ENCODE measurements at regions not wholly inside any gene's neighbourhood (a gene's known extent, or its start where the extent isn't known, plus 50 kb on each side); places are given as distances from the start of the nearest gene placed in this dataset.
"Not testable (repeated sequence)": the region's sequence is repeated elsewhere in the genome, so short reads cannot be mapped to it uniquely, and the experiment has no call there.

DNA sequence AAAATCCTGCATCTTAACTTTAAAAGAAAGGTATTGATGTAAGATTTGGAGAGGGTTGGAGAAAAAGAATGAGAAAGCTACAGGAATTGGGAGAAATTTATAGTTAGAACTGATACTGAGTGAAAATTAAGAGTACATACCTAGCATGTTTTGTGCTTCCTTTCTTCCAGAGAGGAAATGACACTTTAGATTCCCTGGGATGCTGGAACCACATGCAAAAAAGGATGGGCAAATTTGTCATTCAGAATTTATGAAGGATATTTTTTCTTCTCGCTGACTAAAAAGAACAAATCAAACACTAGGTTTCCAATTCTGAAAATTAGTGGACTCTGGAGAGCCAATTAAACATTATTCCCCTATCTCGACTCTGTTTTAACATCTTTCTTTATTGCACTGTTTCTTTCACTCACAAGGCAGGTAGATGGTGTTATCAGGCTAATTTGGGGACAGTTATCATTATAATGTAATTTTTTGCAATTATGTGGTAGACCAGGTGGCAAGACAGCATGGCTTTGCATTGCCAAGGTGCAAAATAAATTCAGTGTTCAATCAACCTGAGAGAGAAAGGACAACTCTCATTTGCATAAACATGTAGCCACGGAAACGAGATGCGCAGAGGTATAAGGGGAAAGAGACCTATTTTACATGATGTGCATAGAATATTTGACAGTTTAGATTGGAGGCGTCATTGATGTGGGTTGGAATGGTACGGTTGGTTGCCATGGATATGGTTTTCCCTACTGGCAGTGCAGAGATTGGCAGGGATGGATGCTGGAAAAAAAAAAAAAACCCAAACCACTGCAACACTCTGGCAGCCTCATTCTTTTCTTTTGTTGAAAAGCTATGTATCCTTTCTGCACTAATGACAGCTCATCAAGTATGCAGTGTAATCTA, 320.4 kb upstream of the CCNH start:
- DNase-seq, result peak; percentile 56

DNA sequence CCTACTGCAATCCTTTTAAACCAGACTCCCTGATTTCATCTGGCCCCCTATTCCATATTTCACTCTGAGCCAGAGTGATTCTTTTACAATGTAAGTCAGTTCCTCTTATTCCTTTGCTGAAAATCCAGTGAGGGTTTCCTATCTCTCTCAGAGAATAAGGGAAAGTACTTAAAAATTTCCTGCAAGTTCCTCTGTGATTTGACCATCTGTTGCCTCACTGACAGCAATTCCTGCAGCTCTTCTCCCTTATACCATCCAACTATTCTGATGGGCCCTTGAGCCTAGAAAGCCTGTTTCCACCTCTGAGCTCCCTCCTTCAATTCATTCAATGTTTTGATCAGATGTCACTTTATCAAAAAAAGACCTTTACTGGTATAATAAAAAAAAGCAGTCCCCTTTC, 317.1 kb upstream of the CCNH start:
- no peak for DNase-seq

DNA sequence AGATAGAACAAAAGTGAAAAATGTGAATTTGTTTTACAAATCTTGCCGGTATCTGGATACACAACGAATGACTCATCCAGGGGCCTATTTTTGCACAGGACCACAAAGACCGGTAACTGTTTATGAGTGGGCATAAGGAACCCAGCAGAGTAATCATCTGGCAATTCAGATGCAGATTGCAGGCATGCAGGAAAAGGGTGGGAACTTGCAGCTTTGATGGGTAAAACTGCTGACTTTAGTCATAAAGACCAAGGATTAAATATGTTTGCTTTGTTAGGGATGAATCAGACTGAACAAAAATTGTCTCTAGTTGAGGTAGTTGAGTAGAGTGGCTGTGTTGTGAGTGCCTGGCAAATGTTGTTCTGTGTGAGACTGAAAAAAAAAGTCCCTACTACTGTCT, 309.6 kb upstream of the CCNH start:
- no peak for DNase-seq

DNA sequence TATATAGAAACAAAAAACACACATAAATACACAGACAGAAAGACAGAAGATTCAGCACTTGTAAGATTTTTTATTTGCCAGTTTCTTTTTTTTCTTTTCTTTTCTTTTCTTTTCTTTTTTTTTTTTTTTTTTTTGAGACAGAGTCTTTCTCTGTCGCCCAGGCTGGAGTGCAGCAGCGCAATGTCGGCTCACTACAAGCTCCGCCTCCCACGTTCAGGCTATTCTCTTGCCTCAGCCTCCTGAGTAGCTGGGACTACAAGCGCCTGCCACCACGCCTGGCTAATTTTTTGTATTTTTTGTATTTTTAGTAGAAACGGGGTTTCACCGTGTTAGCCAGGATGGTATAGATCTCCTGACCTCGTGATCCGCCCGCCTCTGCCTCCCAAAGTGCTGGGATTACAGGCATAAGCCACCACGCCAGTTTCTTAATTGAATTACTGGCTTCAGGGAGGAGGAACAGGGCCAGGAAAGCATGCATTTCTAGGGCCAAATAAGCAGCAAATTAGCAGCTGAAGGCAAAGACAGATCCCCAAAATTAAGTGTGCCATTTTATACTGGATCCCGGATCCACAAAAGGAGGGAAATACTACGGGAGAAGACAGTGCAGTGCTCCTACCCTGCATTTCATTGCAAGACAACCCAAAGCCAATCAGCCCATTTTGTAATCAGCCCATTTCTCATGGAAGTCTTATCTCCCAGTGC, 305.6 kb upstream of the CCNH start:
- DNase-seq, result not testable (repeated sequence)

DNA sequence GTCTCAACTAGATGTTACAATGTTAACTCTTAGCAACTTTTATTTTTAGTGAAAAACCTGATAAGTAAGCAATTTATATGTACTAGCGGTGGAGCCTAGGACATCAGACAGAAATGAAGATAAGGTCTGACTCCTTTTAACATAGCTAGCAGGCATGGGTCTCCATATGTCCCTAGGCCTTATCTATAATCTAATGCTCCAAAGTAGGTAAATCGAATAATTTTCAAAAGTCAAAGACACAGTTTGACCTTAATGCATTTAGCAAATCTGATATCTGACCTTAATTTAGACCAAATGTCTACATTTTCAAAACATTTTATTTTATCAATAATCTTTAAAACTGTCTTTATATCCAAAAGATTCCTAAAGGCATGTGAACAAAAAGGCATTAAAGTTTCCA, 305.0 kb upstream of the CCNH start:
- no peak for DNase-seq

DNA sequence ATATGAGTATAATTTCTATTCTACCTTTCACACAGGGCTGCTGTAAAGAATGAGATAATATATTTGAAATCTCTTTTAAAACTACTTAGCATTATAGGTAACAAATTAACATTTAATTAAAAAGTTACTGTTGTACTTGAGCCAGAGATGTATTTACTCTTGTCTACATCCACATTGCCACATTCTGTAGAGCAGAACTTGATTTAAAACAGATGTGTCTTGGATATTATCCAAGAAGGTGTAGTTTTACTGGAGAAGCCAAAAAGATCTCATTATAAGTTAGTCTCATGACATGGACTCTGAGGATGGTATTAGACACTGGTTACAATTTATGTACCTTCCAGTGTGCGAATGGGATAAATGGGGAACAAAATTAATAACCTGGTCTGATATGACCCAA, 293.1 kb upstream of the CCNH start:
- DNase-seq, result no peak

DNA sequence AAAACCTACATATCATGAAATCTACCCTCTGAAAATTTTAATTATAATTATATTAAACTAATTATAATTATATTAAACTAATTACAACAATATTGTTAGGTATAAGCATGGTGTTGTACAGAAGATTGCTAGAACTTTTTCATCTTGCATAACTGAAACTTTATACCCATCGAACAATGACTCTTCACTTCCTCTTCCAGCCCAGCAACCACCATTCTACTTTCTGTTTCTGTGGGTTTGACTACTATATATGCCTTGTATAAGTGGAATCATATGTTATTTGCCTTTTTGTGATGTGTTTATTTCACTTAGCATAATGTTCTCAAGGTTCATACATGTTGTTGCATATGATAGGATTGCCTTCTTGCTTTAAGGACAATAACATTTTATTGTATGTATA, 274.2 kb upstream of the CCNH start:
- no peak for DNase-seq

DNA sequence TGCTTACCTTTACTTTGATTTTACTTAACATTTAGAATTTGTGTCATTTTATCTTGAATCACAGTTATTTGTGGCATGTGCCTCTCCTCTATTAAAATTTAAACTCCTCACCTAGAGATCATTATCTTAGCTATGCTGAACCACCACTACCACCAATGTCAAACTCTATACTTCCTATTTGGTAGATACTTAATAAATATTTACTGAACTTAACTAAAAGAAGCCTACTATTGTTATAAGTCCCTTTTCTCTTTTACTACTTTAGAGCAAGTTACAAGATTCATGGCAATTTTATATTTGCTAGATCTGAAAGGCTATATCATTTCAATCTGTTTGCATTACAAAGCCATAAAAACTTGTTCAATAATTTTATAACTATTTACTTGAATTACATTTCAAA, 273.3 kb upstream of the CCNH start:
- DNase-seq, result no peak

DNA sequence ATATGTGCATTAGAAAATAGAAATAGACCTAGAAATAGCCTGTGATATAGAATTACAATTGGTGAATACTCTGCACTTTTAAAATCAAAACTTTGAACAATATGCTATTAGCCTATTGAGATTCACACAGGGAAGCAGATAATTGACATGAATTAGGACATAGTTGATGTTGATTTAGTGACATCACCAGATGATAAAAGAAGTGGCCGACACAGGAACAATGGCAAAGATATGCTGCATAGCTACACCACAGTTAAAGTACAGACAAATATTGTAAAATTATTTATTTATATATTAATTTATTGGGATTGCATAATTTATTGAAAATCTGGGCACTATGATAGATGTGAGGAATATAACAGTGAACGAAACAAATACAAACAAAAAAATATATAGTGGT, 261.5 kb upstream of the CCNH start:
- DNase-seq, result peak; percentile 1

DNA sequence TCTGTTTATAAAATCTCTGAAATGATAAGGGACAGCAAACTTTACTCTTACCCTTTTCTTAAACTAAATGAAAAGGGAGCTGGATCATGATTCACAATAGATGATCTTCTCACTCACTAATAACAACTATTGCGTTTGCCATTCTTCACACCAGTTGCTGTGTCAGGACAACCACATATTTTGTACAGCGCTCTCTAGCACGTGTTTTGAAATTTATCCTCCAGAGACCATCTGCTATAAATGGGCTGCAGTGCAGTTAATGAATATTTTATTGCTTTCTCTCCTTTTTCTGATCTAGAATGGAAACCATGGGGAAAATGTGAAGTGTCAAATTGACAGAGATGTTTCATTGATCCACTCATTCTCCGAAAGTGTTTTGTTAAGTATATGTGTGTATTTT, 258.4 kb upstream of the CCNH start:
- DNase-seq, result no peak

DNA sequence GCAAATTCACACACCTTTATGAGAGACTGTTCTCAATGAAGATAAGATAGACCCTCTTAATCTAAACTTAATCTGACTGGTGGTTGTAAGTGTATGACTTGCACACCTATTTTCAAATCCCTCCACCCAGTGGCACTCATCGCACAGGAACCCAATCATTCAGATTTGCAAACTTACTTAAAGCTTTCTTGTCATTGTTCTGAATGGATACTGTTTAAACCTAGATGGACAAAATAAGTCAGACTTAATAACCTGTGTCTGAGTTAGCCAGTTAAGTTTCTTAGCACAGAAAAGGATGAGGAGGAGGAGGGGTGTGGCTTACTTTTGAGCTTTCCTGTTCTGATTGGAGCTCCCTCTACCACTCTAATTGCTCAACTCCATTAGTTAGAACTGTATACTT, 252.4 kb upstream of the CCNH start:
- no peak for DNase-seq

DNA sequence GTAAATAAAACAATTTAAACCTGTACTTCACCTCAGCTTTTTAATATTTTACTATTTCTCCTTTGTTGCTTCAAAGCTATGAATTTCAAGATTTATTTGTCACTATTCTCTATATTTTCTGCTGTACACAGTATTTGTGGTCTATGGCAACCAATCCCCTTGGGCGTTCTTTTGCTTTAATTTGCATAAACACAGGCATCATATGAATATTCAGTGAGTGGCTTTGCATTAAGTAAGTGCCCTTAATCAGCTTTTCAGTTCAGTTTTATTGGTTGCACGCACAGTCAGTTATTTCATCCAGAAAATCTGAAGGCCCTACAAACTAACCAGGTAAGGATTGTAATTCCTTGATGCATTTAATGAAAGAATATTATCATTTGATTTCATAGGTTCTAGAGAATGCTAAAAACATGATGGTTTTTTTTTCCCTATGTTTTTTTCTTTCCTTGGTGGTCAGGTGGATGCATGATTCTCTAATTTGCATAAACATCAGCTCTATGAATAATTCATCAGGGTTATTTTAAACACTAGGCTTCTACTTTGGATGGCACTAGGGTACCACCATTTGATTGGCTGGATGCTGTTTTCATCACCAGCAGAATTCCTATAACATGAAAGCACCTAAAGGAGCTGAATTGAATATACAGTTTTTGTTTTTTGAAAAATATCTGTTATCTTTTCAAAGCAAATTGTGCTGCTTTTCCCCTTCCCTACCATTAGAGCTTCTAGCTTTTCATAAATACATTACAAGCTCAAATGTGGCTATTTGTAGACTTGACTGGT, 249.2 kb upstream of the CCNH start:
- DNase-seq, result no peak

DNA sequence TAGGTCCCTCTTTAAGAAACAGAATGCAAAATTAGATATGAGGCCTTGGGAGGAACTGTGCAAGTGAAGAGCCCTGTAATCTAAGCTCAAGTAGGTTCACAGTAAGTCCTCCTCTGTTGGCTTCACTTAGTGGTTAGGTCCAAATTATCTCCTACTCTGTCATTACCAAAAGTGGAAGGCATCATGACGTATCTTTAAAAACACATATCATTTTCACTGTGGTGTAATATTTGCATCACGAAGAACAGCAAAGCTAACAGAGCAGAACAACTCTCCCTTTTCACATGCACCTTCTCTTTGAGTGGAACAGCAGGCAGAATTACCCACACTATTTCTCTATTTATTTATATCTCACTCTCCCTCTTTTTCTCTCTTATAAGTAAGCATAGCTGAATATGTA, 240.5 kb upstream of the CCNH start:
- no peak for DNase-seq

DNA sequence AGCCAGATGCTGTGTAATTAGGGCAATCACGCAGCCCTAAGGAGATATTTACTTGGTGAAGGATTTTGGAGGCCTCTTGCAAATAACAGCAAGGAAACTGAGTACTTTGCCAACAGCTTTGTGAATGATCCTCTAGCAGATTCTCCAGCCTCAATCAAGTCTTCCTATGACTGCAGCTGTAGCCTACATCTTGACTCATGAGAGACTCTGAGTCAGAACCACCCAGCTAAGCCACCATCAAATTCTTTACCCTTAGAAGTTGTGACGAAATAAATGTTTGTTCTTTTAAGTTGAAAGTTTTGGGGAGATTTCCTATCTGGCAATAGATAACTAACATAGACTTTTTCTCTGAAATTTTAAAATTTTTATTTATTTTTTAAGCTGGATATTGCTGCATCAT, 237.6 kb upstream of the CCNH start:
- no peak for DNase-seq

DNA sequence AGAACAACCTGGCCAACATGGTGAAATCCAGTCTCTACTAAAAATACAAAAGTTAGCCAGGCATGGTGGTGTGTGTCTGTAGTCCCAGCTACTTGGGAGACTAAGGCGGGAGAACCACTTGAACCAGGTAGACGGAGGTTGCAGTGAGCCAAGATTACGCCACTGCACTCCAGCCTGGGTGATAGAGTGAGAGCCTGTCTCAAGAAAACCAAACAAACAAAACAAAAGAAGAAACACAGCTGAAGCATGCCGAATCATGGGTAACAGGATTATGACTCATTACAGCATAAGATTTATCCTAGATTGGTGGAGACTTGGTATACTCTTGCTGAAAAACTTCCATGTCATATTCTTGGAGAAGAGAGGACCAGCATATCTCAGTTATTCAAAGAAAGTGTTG, 236.7 kb upstream of the CCNH start:
- no peak for DNase-seq

DNA sequence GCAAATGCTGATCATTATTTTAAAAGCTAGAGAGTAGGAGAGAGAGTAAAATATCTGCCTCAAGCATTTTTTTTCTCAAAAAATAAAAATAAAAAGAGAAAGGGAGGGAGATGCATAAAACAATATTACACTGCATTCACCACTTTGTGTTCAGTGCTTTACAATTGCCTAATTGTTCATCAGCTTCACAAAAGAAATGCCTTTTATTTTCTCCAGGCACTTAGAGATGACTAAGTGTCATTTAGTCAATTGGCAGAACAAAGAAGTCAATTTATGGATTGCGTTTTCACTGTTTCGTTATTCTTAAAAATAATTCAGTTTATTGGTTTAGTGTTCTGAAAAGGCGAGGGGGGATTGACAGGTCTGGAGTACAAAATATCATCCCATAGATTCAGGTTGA, 232.5 kb upstream of the CCNH start:
- peak; percentile 16 for DNase-seq

DNA sequence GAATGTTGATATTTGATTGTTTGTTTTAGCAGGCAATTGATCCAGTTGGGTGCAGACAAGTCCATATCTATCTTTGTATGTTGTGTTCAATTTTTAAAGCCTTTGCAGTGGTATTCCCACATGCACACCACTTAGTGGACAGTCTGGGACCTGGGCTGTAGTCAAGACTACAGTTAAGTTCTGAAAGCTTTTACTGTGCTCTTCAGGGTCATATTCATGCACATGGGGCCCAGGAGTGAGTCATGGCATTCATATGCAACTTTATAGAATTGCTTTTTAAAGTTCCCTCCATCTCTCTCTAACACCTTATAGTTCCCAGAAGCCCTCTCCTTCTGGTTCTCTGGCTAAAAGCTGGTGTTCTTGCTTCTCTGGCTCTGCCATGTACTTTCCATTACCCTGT, 228.2 kb upstream of the CCNH start:
- no peak for DNase-seq

DNA sequence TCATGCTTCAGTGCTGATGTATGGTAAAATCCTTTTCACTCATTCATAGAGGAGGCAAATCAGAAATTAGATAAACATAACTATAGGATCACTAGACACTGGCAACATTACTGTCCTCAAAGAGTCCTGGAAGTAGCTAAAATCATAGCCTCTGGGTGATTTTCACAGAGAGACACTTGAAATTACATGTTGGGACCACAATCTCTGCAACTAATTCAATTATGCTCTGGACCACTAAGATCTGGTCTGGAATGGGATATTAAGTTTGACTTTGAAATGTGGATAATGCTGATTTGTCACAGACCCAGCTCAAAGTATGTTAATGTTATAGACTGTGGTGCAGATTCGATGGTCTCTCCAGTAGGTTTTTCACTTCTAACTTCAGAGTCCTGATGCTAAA, 214.6 kb upstream of the CCNH start:
- no peak for DNase-seq

DNA sequence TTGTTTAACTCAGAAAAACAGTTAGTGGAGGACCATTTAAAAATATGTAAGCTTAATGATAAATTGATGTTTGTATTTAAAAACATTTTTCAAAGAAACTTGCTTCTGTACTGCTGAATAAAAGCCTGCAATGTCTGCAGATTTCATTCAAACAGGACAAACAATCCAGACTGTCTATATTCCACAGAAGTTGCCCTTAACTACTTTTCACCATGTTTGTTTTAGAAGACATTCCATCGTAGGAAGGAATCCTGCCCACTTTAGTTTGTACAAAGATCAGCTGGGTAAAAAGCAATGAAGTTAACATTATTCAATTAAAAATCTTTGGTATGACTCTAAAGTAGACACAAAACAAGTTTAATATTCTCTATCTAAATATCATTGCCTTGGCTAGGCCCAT, 195.7 kb upstream of the CCNH start:
- DNase-seq, result no peak

DNA sequence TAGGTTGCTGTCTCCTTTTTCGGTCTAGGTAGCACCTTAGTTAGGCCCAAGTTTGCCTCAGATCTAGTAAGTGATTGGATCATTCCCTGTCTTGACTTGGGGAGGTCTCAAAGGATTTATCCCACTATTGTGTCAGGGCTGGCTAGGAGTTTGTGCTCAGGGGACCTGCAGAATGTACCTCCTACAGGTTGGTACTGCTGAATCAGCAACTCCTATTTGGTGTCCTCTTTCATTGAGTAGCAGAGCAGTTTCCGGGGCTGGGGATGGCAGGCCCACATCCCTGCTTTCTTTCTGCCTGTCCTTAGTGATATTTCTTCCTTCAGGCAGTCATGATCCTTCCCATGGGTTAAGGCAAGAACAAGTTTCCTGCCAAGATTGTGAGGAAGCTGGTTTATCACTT, 192.9 kb upstream of the CCNH start:
- DNase-seq, result no peak

DNA sequence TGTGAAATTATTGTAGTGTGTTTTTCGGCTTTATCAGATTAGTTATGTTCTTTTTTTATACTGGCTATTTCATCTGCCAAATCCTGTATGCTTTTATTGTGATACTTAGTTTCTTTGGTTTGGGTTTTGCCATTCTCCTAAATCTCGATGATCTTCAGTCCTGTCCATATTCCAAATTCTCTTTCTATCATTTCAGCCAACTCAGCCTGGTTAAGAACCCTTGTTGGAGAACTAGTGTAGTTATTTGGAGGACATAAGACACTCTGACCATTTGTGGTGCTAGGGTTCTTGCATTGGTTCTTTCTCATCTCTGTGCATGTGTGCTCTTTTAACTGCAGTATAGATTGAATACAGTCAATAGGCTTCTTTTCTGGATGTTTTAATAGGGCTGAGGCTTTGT, 187.0 kb upstream of the CCNH start:
- DNase-seq, result no peak

DNA sequence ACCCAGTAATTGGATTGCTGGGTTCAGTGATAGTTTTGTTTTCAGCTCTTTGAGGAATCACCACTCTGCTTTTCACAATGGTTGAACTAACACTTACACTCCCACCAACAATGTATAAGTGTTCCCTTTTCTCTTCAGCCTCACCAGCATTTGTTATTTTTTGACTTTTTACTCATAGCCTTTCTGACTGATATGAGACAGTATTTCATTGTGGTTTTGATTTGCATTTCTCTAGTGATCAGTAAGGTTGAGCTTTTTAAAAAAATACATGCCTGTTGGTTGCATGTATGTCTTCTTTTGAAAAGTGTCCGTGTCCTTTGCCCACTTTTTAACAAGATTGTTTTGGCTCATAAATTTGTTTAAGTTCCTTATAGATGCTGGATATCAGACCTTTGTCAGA, 185.7 kb upstream of the CCNH start:
- DNase-seq, result no peak

DNA sequence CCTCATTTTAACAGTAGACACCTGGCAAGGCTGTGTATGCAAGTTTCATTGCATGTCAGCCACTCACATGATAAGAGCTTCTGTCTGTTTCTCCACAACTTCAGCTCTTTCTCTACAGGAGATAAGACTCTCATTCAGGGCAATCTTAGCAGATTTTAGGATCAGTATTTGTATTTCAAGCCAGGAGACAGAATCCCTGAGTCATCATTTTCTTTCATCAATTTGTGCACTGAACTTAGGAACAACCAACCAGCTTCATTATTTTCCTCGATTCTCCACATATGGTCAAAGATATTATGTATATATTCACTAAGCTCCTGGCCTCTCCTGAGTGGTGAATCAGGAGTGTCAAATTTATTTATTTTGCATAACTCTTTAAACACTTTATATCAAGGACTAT, 181.8 kb upstream of the CCNH start:
- no peak for DNase-seq

DNA sequence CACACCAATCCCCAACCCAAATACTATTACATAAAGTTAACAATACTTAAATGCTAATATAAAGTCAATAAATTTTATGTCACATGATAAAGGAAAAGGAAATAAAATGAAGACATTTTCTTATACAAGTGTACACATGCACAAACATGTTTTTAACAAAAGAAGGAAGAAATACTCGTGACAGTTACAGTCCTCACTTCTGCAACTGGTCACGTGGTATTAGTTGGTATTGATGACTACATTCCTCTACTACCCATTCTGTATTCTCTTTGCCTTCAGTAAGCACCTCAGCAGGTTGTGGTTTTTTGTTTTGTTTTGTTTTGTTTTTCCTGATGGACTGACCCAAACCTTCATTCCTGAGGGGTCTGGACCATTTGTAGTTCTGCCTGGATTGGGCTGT, 176.9 kb upstream of the CCNH start:
- no peak for DNase-seq

Data from COR-L47 (cell line).